A549 (cell line): ENCODE measurements at regions not wholly inside any gene's neighbourhood (a gene's known extent, or its start where the extent isn't known, plus 50 kb on each side); places are given as distances from the start of the nearest gene placed in this dataset.
A peak's percentile ranks its signal among the peaks of the same experiment; 100 is the strongest.

Experiments used
- ATAC-seq, 2 experiments: fragments of 200-7000 bp in 1 of 2; fragments of >200 bp in 1 of 2; cut with Nextera tagmentation in 1 of 2; cut with Tn5 transposase in 1 of 2; 3 replicates each; pipeline versions ENCODE4 v1.8.0 to v1.9.1; 2018 to 2020; ENCODE audit warnings: mild to moderate bottlenecking in 1 of 2, moderate library complexity in 1 of 2
- CTCF ChIA-PET: fragments of 300-600 bp; sonication (Branson Sonifier 250); formaldehyde crosslinking; extraction: SDS; loops from one replicate; lab custom pipeline; 2021; ENCODE audit warnings: antibody characterized with exemption, inconsistent platforms; lab: Yijun Ruan, JAX
- POLR2A ChIA-PET: fragments of 350-600 bp; formaldehyde crosslinking; extraction: SDS; loops from one replicate; lab custom pipeline; 2021; ENCODE audit warnings: antibody characterized with exemption, inconsistent platforms; lab: Yijun Ruan, JAX
- DNase-seq, 2 experiments: peaks; one replicate each; pipeline versions ENCODE4 v3.0.0 to v3.0.0-alpha.2; 2011 to 2016; ENCODE audit warnings: low read depth in 1 of 2, low spot score in 1 of 2
- FAIRE-seq: peaks from 2 replicates; lab custom pipeline; 2011; peaks lifted over from hg19 to GRCh38; lab: Jason Lieb, UNC
- H3K27ac ChIP-seq, 2 experiments: fragments of >200 bp; sonication (Bioruptor Twin); formaldehyde crosslinking; 3 replicates each; pipeline ENCODE4 v1.5.1; 2016 to 2017
- H3K4me1 ChIP-seq: fragments of >200 bp; sonication (Bioruptor Twin); formaldehyde crosslinking; 3 replicates; pipeline ENCODE4 v1.6.1; 2016
- H3K4me2 ChIP-seq: fragments of >200 bp; sonication (Bioruptor Twin); formaldehyde crosslinking; 3 replicates; pipeline ENCODE4 v1.6.1; 2016
- H3K4me3 ChIP-seq: fragments of >200 bp; sonication (Bioruptor Twin); formaldehyde crosslinking; 3 replicates; pipeline ENCODE4 v1.5.1; 2016
- H3K9me3 ChIP-seq: fragments of >200 bp; sonication (Bioruptor Twin); formaldehyde crosslinking; 3 replicates; pipeline ENCODE4 v1.6.1; 2016
- CTCF ChIP-seq: fragments of >200 bp; sonication (Bioruptor Twin); formaldehyde crosslinking; IDR thresholded peaks from 3 replicates; pipeline ENCODE4 v1.5.1; 2016
- EHF ChIP-seq: fragments of 250-450 bp; sonication (Bioruptor Pico); IDR thresholded peaks from 2 replicates; pipeline ENCODE4 v1.5.0; 2020; ENCODE audit warnings: mild to moderate bottlenecking
- FOSL2 ChIP-seq, 2 experiments: fragments of 450-650 bp in 1 of 2; fragments of >200 bp in 1 of 2; sonication (Bioruptor Twin) in 1 of 2; formaldehyde crosslinking; IDR thresholded peaks; 2 replicates each; pipeline versions ENCODE4 v1.5.0 to v1.6.1; 2016 to 2020; ENCODE audit warnings: mild to moderate bottlenecking in 1 of 2, moderate library complexity in 1 of 2
- HMGXB4 ChIP-seq: fragments of 250-450 bp; sonication (Bioruptor Pico); IDR thresholded peaks from 2 replicates; pipeline ENCODE4 v1.5.0; 2021; ENCODE audit warnings: mild to moderate bottlenecking, moderate library complexity, borderline replicate concordance
- JUN ChIP-seq, 2 experiments: fragments of >200 bp; sonication (Bioruptor Twin); formaldehyde crosslinking; IDR thresholded peaks; 2 replicates in 1 of 2; 3 replicates in 1 of 2; pipeline ENCODE4 v1.6.1; 2016 to 2017
- KDM5A ChIP-seq: fragments of 200-600 bp; sonication (generic); IDR thresholded peaks from 2 replicates; pipeline ENCODE4 v1.6.1; 2016; ENCODE audit warnings: antibody characterized with exemption, mild to moderate bottlenecking
- MAZ ChIP-seq: fragments of 150-350 bp; IDR thresholded peaks from 2 replicates; pipeline ENCODE4 v1.6.1; 2014; ENCODE audit warnings: antibody characterized with exemption, low read depth, low read length, borderline replicate concordance
- NPAS2 ChIP-seq: fragments of 250-450 bp; sonication (Bioruptor Pico); IDR thresholded peaks from 2 replicates; pipeline ENCODE4 v1.8.0; 2022; ENCODE audit warnings: mild to moderate bottlenecking, moderate library complexity, borderline replicate concordance
- NR3C1 ChIP-seq: fragments of >200 bp; sonication (Bioruptor Twin); formaldehyde crosslinking; IDR thresholded peaks from 3 replicates; pipeline ENCODE4 v1.6.1; 2017
- PBX3 ChIP-seq: IDR thresholded peaks from 2 replicates; pipeline ENCODE4 v1.6.1; 2012
- POLR2AphosphoS2 ChIP-seq: conservative IDR thresholded peaks from 2 replicates; pipeline ENCODE4 v1.6.1; 2012; ENCODE audit warnings: low read length, improper control_type of control experiment, inconsistent platforms
- RAD21 ChIP-seq, 2 experiments: fragments of >200 bp in 1 of 2; sonication (Bioruptor Twin) in 1 of 2; formaldehyde crosslinking in 1 of 2; IDR thresholded peaks in 1 of 2; conservative IDR thresholded peaks in 1 of 2; 2 replicates in 1 of 2; 3 replicates in 1 of 2; pipeline ENCODE4 v1.6.1; 2012 to 2018; ENCODE audit warnings: inconsistent platforms in 1 of 2
- RARB ChIP-seq: fragments of 250-450 bp; sonication (Bioruptor Pico); IDR thresholded peaks from 2 replicates; pipeline ENCODE4 v1.8.0; 2021; ENCODE audit warnings: mild to moderate bottlenecking, moderate library complexity
- RNF2 ChIP-seq: fragments of 200-600 bp; sonication (generic); IDR thresholded peaks from 2 replicates; pipeline ENCODE4 v1.6.1; 2016; ENCODE audit warnings: low read depth, mild to moderate bottlenecking, antibody characterized with exemption, moderate library complexity, borderline replicate concordance
- TP53 ChIP-seq: fragments of 250-450 bp; sonication (Bioruptor Pico); IDR thresholded peaks from 2 replicates; pipeline ENCODE4 v1.5.0; 2021; ENCODE audit warnings: mild to moderate bottlenecking, moderate library complexity
- ZNF302 ChIP-seq: fragments of 250-450 bp; sonication (Bioruptor Pico); IDR thresholded peaks from 2 replicates; pipeline ENCODE4 v1.9.0; 2021; ENCODE audit warnings: inconsistent platforms, mild to moderate bottlenecking, moderate library complexity
- WGBS: methylation state at CpG from one replicate; pipeline ENCODE4 v1.1.6; 2017; ENCODE audit errors: missing lambda C conversion rate; 5-methylcytosine and 5-hydroxymethylcytosine counted together
- TF ChIP-seq, protein P1 (sequence below): fragments of 250-450 bp; sonication (Bioruptor Pico); IDR thresholded peaks from 2 replicates; pipeline ENCODE4 v1.5.0; 2020; ENCODE audit warnings: low read depth, mild to moderate bottlenecking, moderate library complexity
- TF ChIP-seq, protein P2 (sequence below): fragments of 450-650 bp; IDR thresholded peaks from 2 replicates; pipeline ENCODE4 v1.6.1; 2014; ENCODE audit warnings: antibody characterized with exemption

DNA sequence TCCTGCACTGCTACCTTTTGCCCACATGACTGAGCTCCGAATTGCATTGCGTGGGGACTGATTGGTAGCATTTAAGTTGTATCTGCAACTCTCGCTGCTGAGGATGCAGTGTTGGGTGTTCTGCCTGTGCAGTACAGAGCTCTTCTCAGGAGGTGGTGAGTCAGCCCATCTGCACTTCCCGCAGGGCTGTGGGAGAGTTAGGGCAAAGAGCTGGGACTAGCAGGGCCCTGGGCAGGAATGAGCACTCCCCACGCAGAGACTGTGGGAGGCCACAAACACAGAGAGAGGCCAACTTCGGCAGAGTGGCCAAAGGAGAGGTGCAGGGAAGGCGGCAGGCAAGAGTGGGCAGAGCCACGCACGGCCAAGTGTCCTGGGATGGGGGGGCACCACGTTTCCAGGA lies 244.7 kb downstream of the SIPA1L2 start:
- Histone ChIP-seq H3K4me1 (no peaks in the 10 kb centered on the region), H3K4me3 (no peak overlapping the region), H3K4me2 (no peak overlapping the region), H3K9me3 (no peaks in the 10 kb centered on the region), H3K27ac (no peak overlapping the region)
- TF ChIP-seq NPAS2 (CRISPR knock-in tag) (no peak), POLR2AphosphoS2 (no peak), JUN (IDR thresholded peaks at IDR 0.05) (no peak), NR3C1 (no peak)
- ATAC-seq = peak; percentile 61 to 71
- whole genome bisulfite sequencing = 68% methylated on average over 10 of the region's 10 CpGs
- CTCF ChIA-PET = interaction anchor here (1.0 kb wide), 1 partner anchor 45 kb away, joined by 3 read pairs; no protein-coding TSS in a partner anchor
- no peak for FAIRE-seq
- DNase-seq = no peak
- POLR2A ChIA-PET = no interaction called here

DNA sequence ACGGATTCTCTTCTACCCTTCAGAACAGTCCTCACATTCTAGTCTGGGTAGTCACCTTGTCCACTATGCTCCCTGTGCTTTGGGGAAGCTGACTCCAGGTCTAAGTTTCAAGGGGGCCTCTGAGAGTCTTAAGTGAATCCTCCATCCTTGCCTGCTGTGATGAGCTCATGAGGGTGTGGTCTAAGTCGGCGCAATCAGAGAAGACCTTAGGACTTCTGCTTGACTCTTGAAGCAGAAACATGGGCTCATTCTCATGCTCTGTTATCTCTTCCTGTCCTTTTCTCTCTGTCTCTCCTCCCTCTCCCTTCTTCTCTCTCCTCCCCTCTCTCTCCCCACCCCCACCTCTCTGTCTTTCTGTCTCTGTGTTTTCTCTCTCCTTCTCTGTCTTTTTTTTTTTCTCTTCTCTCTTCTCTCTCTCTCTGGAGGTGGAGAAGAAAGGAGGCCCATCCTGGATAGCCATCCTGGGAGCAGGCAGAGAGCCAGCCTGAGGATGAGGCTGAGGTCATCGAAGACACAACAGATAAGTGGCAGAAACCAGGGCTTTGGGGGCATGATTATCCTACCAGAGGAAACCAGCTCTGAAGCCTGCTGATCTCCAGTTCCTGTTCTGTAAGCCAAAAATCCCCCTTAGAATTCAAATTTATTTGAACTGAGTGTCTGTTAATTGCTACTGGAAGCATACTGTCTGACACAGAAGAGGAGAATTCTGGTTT lies 245.6 kb downstream of the SIPA1L2 start:
- H3K4me2 ChIP-seq = no peak overlapping the region
- no peaks in the 10 kb centered on the region for H3K4me1 ChIP-seq
- ChIA-PET POLR2A (no interaction called here), CTCF (interaction anchor here (1.0 to 1.1 kb wide), 2 partner anchors 38 to 45 kb away, joined by 3 read pairs; no protein-coding TSS in a partner anchor)
- H3K4me3 ChIP-seq = no peak overlapping the region
- DNase-seq (no peak), FAIRE-seq (no peak), ATAC-seq (no peak; a peak in 2 of 6 replicates)
- TF ChIP-seq KDM5A = no peak
- TF ChIP-seq, protein P1, sequence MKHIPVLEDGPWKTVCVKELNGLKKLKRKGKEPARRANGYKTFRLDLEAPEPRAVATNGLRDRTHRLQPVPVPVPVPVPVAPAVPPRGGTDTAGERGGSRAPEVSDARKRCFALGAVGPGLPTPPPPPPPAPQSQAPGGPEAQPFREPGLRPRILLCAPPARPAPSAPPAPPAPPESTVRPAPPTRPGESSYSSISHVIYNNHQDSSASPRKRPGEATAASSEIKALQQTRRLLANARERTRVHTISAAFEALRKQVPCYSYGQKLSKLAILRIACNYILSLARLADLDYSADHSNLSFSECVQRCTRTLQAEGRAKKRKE (CRISPR knock-in tag) = no peak
- TF ChIP-seq MAZ = no peak
- no peak for TF ChIP-seq EHF (CRISPR knock-in tag)
- no peak for TF ChIP-seq NPAS2 (CRISPR knock-in tag)
- TF ChIP-seq, protein P2, sequence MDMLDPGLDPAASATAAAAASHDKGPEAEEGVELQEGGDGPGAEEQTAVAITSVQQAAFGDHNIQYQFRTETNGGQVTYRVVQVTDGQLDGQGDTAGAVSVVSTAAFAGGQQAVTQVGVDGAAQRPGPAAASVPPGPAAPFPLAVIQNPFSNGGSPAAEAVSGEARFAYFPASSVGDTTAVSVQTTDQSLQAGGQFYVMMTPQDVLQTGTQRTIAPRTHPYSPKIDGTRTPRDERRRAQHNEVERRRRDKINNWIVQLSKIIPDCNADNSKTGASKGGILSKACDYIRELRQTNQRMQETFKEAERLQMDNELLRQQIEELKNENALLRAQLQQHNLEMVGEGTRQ = no peak
- no peak for TF ChIP-seq HMGXB4 (CRISPR knock-in tag)
- TF ChIP-seq, all 56 proteins: peak for 0
- H3K9me3 ChIP-seq = no peaks in the 10 kb centered on the region
- no peak overlapping the region for H3K27ac ChIP-seq
- WGBS = 80% methylated on average over 4 of the region's 4 CpGs

GRCh38 chr1:232383455-232384123 lies 246.3 kb downstream of the SIPA1L2 start:
- ATAC-seq = no peak
- Histone ChIP-seq H3K4me1 (no peaks in the 10 kb centered on the region), H3K27ac (no peak overlapping the region)
- POLR2A ChIA-PET = no interaction called here
- no peak for FAIRE-seq
- no peak for TF ChIP-seq FOSL2 (IDR thresholded peaks at IDR 0.05)
- TF ChIP-seq FOSL2 (CRISPR knock-in tag; IDR thresholded peaks at IDR 0.05) = no peak
- TF ChIP-seq PBX3 = no peak
- no peak for TF ChIP-seq CTCF
- TF ChIP-seq TP53 = no peak
- no peak for TF ChIP-seq RAD21 (conservative IDR thresholded peaks at IDR 0.05 in 1 of 2, IDR thresholded peaks at IDR 0.05 in 1 of 2)
- TF ChIP-seq NR3C1 = no peak
- TF ChIP-seq ZNF302 (CRISPR knock-in tag) = no peak
- no peak for TF ChIP-seq JUN (IDR thresholded peaks at IDR 0.05)
- no peak for TF ChIP-seq RNF2
- TF ChIP-seq RARB (CRISPR knock-in tag) = no peak
- TF ChIP-seq, all 56 proteins: peak for 0
- CTCF ChIA-PET = interaction anchor here (1.1 kb wide), 1 partner anchor 37 kb away, joined by 3 read pairs; no protein-coding TSS in a partner anchor
- Histone ChIP-seq H3K9me3 (no peaks in the 10 kb centered on the region), H3K4me2 (no peak overlapping the region), H3K4me3 (no peak overlapping the region)
- peak in 1 of 2 experiments; percentile 10 for DNase-seq
- 68% methylated on average over 13 of the region's 13 CpGs for WGBS
